Heart right ventricle (tissue), 16 donors: ENCODE measurements at regions not wholly inside any gene's neighbourhood (a gene's known extent, or its start where the extent isn't known, plus 50 kb on each side); places are given as distances from the start of the nearest gene placed in this dataset.

Source experiments
- ATAC-seq, 8 donors: fragments of 200-7000 bp; cut with Tn5 transposase; one replicate each; pipeline ENCODE4 v1.9.1; 2020; ENCODE audit warnings: mild to moderate bottlenecking in 8 of 8, moderate library complexity in 8 of 8, moderate number of reproducible peaks in 1 of 8
- DNase-seq, 2 donors: peaks; one replicate each; pipeline ENCODE4 v3.0.0-alpha.2; 2020
- H3K27ac ChIP-seq, 10 donors: fragments of 200-600 bp; sonication (generic) in 2 of 10; one replicate each; pipeline versions ENCODE4 v1.5.0 to v1.8.0; 2020 to 2022; ENCODE audit warnings: mild to moderate bottlenecking in 3 of 10
- H3K27me3 ChIP-seq, 7 donors: fragments of 200-600 bp; one replicate each; pipeline ENCODE4 v1.8.0; 2021 to 2022; ENCODE audit warnings: mild to moderate bottlenecking in 2 of 7
- H3K36me3 ChIP-seq, 9 donors: fragments of 200-600 bp; sonication (generic) in 1 of 9; one replicate each; pipeline versions ENCODE4 v1.5.0 to v1.8.0; 2020 to 2022; ENCODE audit warnings: mild to moderate bottlenecking in 2 of 9
- H3K4me1 ChIP-seq, 9 donors: fragments of 200-600 bp; sonication (generic) in 1 of 9; one replicate each; pipeline versions ENCODE4 v1.5.0 to v1.8.0; 2020 to 2022; ENCODE audit warnings: mild to moderate bottlenecking in 4 of 9
- H3K4me3 ChIP-seq, 10 donors: fragments of 200-600 bp; sonication (generic) in 2 of 10; one replicate each; pipeline versions ENCODE4 v1.5.0 to v1.8.0; 2020 to 2022; ENCODE audit warnings: mild to moderate bottlenecking in 7 of 10, moderate library complexity in 2 of 10
- H3K9me3 ChIP-seq, 11 donors: fragments of 200-600 bp in 10 of 11; sonication (generic) in 2 of 11; one replicate each; pipeline versions ENCODE4 v1.5.0 to v1.8.0; 2013 to 2022; ENCODE audit warnings: mild to moderate bottlenecking in 2 of 11, control low read depth in 1 of 11, moderate library complexity in 1 of 11
- CTCF ChIP-seq, 9 donors: fragments of 200-600 bp; sonication (generic) in 2 of 9; IDR thresholded peaks; one replicate each; pipeline versions ENCODE4 v1.5.0 to v1.8.0; 2021 to 2022; ENCODE audit warnings: antibody characterized with exemption in 9 of 9, mild to moderate bottlenecking in 5 of 9, moderate library complexity in 1 of 9
- WGBS, 2 donors: extraction: QIAGEN DNeasy Blood & Tissue Kit; methylation state at CpG; one replicate each; pipeline ENCODE4 v1.1.7; 2013; ENCODE audit warnings: inconsistent platforms in 1 of 2; 5-methylcytosine and 5-hydroxymethylcytosine counted together
- intact Hi-C, 10 donors: fragments of 100-400 bp; cut with DNase I; formaldehyde crosslinking; loops; one replicate each; pipeline versions ENCODE4 v1.11.1 to v1.14.2; 2022
- donor health status: Arrhythmogenic right ventricular cardiomyopathy.
- donor health status: ischemic (EF 13 %, LVEDD 7.1; RV severe dilation, severe dysfunction).
- donor health status: healthy with polysubstance abuse.
- donor health status: DM: no; HTN: yes; CAD: no.
- donor health status: DM: no; HTN: no; CAD: no.
- donor health status: ischemic (EF 25% LVEDD 6.9; RV normal size, moderate dysfunction).
- donor health status: ischemic (EF 25% LVEDD 5.7; RV mildly dilated, moderate dysfunction).
- donor health status: healthy.
- donor health status: DM: yes; HTN: yes; CAD: no.
- donor health status: Ischemic cardiomyopathy.
- donor health status: ischemic (EF 35%, LVEDD 5.7; RV mildly dilated, moderate dysfunction).
- donor health status: nonischemic (EF 11% LVEDD 7.7; RV severe dilation, severe dysfunction).
- donor health status: DM: yes; HTN: yes; CAD: no.
- donor health status: PGD.
- donor health status: ischemic (EF 29% LVEDD 5.4; RV normal size, mild dysfunction).
- donor health status: nonischemic (EF 23%, LVEDD 6.1; RV moderate dilation, normal function).

GRCh38 chr13:107845911-107846310 lies 369.4 kb downstream of the LIG4 start:
- DNase-seq (no peak), ATAC-seq (no peak)
- H3K27me3 ChIP-seq, result no peaks in the 10 kb centered on the region
- no peak for TF ChIP-seq CTCF (IDR thresholded peaks at IDR 0.05)
- 71 to 75% methylated on average over 3 of the region's 3 CpGs for WGBS, 2 donors
- no peaks in the 10 kb centered on the region for H3K36me3 ChIP-seq
- no peaks in the 10 kb centered on the region for H3K4me1 ChIP-seq
- H3K27ac ChIP-seq, result no peak overlapping the region
- no peaks in the 10 kb centered on the region for H3K9me3 ChIP-seq
- no peak overlapping the region for H3K4me3 ChIP-seq
- intact Hi-C loops, result no loop called here

DNA sequence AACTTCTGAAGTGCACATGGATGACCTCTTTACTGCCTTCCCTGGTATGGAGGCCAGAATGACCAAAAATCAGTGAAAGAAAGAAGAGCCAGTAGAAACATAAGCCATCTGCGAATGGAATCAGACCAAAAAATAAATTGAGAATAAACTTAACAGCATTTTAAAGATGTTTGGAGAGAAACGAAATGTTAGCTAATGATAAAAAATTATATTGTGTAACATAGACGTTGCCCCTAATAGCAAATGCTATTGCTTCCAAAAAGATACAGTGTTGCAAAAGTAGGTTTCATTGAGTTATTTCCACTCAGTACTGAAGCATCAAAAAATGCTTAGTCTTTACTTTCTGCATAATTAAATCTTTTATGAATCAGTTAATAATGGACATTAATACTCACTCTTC lies 371.7 kb downstream of the LIG4 start:
- 73 to 75% methylated on average over 3 of the region's 3 CpGs for WGBS, 2 donors
- Histone ChIP-seq H3K9me3 (no peaks in the 10 kb centered on the region), H3K27ac (no peak overlapping the region), H3K36me3 (no peaks in the 10 kb centered on the region), H3K4me1 (no peaks in the 10 kb centered on the region), H3K4me3 (no peak overlapping the region), H3K27me3 (peaks cover 0 to 6% (median 0%) of the 10 kb centered on the region in 7 donors)
- TF ChIP-seq CTCF (IDR thresholded peaks at IDR 0.05), result no peak
- ATAC-seq (no peak), DNase-seq (no peak)
- intact Hi-C loops, result no loop called here

DNA sequence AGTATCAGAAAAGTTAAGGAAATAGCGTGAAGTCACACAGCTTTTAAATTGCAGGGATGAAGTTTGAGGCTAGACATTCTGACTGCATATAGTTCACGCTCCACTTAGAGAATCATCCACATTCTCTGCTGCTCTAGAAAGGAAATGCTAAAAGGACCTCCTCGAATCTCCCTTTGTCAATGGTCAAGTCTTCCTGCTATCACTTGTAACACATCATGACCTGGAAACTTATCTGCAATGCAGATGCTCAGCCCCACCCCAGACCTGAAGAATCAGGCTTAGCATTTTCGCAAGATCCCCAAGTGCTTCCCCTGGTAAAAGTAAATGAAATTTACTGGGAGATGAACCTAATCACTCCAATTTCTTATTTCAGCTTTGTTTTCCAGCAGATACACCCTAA lies 372.1 kb downstream of the LIG4 start:
- Histone ChIP-seq H3K4me3 (no peak overlapping the region), H3K9me3 (no peaks in the 10 kb centered on the region), H3K27me3 (peaks cover 0 to 6% (median 0%) of the 10 kb centered on the region in 7 donors), H3K36me3 (no peaks in the 10 kb centered on the region), H3K4me1 (no peaks in the 10 kb centered on the region), H3K27ac (no peak overlapping the region)
- ATAC-seq (no peak), DNase-seq (no peak)
- no peak for TF ChIP-seq CTCF (IDR thresholded peaks at IDR 0.05)
- intact Hi-C loops, result no loop called here
- WGBS, 2 donors, result 54 to 67% methylated on average over 4 of the region's 4 CpGs

GRCh38 chr13:107842562-107843180 lies 372.7 kb downstream of the LIG4 start:
- H3K36me3 ChIP-seq, result no peaks in the 10 kb centered on the region
- peaks cover 0 to 6% (median 0%) of the 10 kb centered on the region in 7 donors for H3K27me3 ChIP-seq
- no peaks in the 10 kb centered on the region for H3K4me1 ChIP-seq
- no peak for ATAC-seq
- no peak for DNase-seq
- H3K4me3 ChIP-seq, result no peak overlapping the region
- no peaks in the 10 kb centered on the region for H3K9me3 ChIP-seq
- H3K27ac ChIP-seq, result no peak overlapping the region
- TF ChIP-seq CTCF (IDR thresholded peaks at IDR 0.05), result no peak
- 36 to 43% methylated on average over 3 of the region's 3 CpGs for WGBS, 2 donors
- intact Hi-C loops, result no loop called here
